ENCODE measurements at regions not wholly inside any gene's neighbourhood (a gene's known extent, or its start where the extent isn't known, plus 50 kb on each side); places are given as distances from the start of the nearest gene placed in this dataset.
"Not testable (repeated sequence)": the region's sequence is repeated elsewhere in the genome, so short reads cannot be mapped to it uniquely, and the experiment has no call there.

DNA sequence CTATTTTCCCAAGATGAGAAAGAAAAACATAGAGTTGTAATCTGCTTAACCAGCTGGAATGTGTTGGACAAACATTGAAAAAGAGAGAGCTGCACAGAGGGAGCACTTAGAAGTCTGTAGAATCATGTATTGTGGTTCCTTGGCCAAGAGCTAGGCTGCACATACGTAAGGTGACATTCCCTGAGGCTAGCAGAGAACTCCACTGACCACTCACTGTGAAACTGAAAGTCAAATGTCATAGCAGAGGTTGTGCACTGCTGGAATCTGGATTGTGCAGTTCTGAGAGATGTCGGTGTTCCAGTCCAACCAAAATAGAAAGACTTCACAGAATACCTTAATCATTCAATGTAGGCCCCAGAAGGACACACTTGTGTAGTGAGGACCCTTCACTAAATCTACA is 772.8 kb upstream of the RAG2 start:
- DNase-seq, result no peak

- DNase-seq, result no peak
These were observed 766.3 kb upstream of the RAG2 start for GRCh38 chr11:37364246-37364839.

DNA sequence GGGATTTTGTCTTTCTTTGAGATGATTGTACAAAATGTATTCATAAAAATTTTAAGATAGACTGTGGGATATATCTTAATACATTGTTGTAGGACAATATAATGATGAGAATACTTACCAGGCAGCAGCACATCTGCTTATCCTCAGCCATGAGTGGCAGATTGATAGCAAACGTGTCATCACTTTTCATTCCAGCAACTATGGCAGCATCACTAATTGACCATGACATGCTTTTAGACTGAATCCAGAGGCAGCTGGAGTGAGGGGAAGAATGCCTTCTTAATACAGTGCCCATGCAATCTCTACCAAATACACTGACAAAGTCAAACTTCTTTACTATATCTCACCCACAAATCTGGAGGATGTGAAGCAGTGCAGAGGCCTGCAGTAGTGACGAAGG is 755.2 kb upstream of the RAG2 start:
- no peak for DNase-seq

- no peak for DNase-seq
These were observed 754.4 kb upstream of the RAG2 start for GRCh38 chr11:37352485-37352884.

DNA sequence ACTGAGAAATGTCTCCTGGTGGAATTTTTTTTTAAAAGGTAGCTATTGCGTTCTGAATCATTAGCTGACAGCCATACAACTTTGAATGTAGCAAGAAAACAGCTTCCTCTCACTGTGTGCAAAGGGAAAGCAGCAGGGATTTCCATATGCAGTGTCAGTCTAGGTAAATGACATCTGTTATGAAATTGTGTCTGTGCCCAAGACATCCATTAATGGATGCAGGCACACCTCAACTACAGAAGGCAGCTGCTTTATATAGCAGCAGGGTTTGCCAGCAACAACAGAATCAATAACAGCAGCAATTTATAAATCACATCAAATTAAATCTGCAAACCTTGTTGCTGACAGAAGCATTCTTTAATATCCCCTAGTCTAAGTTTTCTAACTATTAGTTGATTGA is 745.3 kb upstream of the RAG2 start:
- no peak for DNase-seq

GRCh38 chr11:37336401-37336800 is 738.4 kb upstream of the RAG2 start:
- no peak for DNase-seq

DNA sequence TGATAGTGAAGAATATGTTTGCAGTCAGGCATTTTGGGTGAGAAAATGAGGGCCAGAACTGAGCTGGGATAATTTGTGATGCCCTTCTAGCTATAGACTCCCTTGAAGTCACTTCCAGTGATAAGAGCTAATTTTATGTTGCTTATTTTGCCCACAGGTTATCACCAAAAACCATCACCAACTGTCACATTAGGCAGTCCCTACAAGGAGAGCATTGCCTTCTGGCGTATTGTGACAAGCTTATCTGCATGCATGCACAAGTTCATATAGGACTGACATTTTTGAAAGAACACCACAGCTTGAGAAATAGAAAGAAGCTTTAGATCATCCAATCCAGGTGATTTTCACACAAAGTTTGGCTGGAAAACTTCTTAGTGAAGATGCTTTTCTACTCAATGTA is 735.3 kb upstream of the RAG2 start:
- no peak for DNase-seq

DNA sequence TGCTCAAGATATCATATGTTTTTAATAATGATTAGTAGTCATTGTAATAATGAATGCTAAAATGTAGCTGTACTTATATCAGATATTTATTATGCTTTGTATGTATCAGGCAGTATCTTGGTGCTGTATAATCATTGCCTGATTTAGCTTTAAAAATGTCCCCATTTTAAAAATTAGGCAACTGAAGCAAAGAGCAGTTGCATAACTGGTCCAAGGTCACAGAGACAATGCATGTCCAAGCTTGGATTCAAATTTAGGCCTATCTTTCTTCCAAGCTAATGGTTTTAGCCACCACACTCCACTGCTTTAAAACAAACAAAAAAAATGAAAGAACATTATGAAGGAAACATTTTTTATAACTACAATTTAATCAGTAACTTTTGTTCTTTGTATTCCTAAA is 725.8 kb upstream of the RAG2 start:
- no peak for DNase-seq

- DNase-seq, result no peak
These were observed 724.5 kb upstream of the RAG2 start for GRCh38 chr11:37322333-37323194.

- no peak for DNase-seq
These were observed 722.9 kb upstream of the RAG2 start for GRCh38 chr11:37320921-37321320.

GRCh38 chr11:37317803-37318202 is 719.8 kb upstream of the RAG2 start:
- DNase-seq, result no peak

DNA sequence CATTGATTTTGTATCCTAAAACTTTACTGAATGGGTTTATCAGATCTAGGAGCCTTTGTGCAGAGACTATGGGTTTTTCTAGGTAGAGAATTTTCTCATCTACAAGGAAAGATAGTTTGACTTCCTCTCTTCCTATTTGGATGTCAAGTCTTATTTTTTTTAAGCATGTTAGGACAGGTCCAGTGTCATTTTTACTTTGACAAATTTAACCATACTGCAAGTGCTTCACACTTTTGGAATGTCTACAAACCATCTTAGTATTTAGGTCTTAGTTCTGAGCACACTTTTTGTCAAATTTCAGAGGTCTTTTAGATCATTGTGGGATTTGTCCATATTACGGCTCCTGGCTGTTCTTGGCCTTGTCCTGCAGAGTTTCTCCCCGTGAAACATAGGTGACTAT is 715.2 kb upstream of the RAG2 start:
- DNase-seq, result no peak

DNA sequence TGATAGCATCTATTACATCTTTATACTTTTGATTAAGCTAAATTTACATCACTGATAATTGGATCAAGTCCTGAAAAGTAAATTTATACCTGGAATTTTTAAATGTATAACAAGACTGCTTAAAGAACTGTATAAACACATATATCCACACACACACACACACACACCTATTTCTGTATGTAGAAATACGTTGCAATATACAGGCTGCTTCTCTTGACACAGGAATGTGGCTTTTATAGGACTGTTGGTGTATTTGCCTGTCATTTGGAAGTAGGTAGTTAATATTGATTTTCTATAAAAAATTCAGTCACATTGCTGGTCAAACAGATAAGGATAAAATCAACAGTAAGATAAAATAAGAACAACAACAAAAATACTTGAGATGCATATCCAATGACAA is 708.5 kb upstream of the RAG2 start:
- no peak for DNase-seq

DNA sequence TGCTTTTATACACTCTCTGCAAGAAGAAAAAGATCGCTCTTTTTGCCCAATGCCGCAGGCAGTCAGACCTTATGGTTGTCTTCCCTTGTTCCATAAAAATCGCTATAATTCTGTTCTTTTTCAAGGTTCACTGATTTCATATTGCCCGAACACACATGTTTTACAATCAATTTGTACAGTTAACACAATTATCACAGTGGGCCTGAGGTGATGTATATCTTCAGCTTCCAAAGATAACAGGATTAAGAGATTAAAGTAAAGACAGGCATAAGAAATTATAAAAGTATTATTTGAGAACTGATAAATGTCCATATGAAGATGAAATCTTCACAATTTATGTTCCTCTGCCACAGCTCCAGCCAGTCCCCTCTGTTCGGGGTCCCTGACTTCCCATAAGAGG is 703.4 kb upstream of the RAG2 start:
- not testable (repeated sequence) for DNase-seq

- no peak for DNase-seq
These were observed 700.1 kb upstream of the RAG2 start for GRCh38 chr11:37298173-37298572.

GRCh38 chr11:37286890-37287289 is 688.9 kb upstream of the RAG2 start:
- no peak for DNase-seq

DNA sequence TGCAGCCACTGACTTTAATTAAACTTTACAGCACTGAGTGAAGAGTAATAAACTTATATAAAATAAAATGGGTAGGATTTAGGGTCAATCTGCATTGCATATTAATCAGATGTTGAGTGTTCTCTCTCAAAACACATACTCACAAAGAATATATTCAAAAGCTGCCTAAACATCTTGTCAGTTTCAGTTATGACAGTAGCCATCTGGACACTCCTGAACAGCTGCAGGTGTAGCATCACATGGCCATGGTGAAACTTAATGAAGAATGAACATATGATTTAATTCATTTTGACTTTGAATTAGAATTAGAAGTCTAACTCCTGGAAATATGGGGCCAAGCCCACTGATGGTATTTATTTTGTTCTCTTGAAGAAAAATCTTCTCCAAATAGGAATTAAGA is 684.3 kb upstream of the RAG2 start:
- no peak for DNase-seq

- DNase-seq, result no peak
These were observed 682.2 kb upstream of the RAG2 start for GRCh38 chr11:37280200-37280599.

DNA sequence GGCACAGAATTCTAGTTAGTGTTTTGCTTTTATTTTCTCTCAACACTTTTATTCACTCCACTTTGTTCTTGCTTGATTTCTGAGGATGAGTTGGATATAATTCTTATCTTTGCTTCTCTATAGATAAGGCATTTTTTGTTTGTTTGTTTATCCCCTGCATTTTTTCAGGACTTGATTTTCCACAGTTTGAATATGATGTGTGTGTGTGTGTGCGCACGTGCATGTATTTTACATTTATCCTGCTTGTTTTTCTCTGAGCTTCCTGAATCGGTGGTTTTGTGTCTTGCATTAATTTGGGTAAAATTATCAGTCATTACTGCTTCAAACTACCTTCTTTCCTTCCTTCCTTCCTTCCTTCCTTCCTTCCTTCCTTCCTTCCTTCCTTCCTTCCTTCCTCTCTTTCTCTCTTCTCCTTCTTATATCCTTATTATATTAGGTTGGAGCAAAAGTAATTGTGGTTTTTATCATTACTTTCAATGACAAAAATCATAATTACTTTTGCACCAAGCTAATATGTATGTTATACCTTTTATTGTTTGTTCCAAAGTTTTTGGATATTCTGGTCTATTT is 679.9 kb upstream of the RAG2 start:
- DNase-seq, result no peak

GRCh38 chr11:37264783-37265182 is 666.7 kb upstream of the RAG2 start:
- no peak for DNase-seq

GRCh38 chr11:37264060-37264459 is 666.0 kb upstream of the RAG2 start:
- no peak for DNase-seq

- DNase-seq, result not testable (repeated sequence)
These were observed 665.4 kb upstream of the RAG2 start for GRCh38 chr11:37263467-37263866.

DNA sequence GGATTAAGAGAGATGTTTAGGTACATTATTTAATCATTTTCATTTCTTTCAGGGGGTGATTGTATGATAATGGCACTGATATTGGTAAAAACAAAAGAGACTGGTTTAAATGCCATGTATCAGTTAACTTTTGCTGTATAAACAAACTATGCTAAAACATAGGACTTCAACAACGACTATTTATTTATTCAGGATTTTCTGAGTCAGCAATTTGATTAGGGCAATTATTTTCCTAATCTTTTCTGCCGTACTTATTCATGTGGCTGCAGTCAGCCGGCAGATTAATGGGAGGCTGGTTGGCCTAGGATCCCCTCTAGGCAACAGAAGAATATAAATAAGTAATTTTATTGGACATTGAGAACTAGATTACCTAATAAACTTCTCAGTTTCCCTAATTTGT is 661.7 kb upstream of the RAG2 start:
- DNase-seq, result no peak

DNA sequence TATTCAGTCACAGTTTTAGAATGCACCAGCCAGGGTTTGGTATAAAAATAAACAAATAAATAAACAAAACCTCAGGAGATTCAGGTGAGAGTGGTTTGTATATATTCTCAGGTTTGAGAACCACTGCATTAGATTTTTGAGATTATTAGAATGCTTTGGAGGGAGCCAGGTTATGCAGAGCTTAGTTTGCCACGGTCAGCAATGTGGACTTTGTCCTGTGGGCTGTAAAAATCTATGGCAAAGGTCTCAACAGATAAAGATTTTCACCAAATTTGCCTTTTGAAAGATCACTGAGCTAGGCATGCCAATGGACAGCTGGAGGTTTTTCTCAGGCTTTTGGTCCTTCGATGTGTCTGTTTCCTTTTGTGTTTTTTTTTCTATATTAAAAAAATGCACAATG is 650.1 kb upstream of the RAG2 start:
- no peak for DNase-seq
